Gastrocnemius medialis (tissue), 4 donors: ENCODE measurements at regions not wholly inside any gene's neighbourhood (a gene's known extent, or its start where the extent isn't known, plus 50 kb on each side); places are given as distances from the start of the nearest gene placed in this dataset.

Experiments used
- ATAC-seq, 2 donors: fragments of 150-250 bp; one replicate each; pipeline ENCODE4 v1.9.1; 2016
- DNase-seq, 2 donors: peaks; one replicate each; pipeline ENCODE4 v3.0.0-alpha.2; 2019
- H3K27ac ChIP-seq, 4 donors: fragments of 200-600 bp; sonication (generic); 1 replicate in 1 of 4; 2 replicates in 3 of 4; pipeline ENCODE4 v1.5.1; 2016 to 2018; ENCODE audit warnings: mild to moderate bottlenecking in 2 of 4, moderate library complexity in 1 of 4
- H3K27me3 ChIP-seq, 3 donors: fragments of 200-600 bp; sonication (generic) in 2 of 3; 1 replicate in 1 of 3; 2 replicates in 2 of 3; pipeline versions ENCODE4 v1.5.1 to v1.6.0; 2016 to 2019; ENCODE audit warnings: mild to moderate bottlenecking in 1 of 3, moderate library complexity in 1 of 3
- H3K36me3 ChIP-seq, 2 donors: fragments of 200-600 bp; sonication (generic) in 1 of 2; one replicate each; pipeline ENCODE4 v1.5.1; 2017 to 2018
- H3K4me1 ChIP-seq, 2 donors: fragments of 200-600 bp; sonication (generic) in 1 of 2; one replicate each; pipeline ENCODE4 v1.5.1; 2016 to 2017; ENCODE audit warnings: mild to moderate bottlenecking in 2 of 2
- H3K4me3 ChIP-seq, 4 donors: fragments of 200-600 bp; sonication (generic) in 3 of 4; 1 replicate in 1 of 4; 2 replicates in 3 of 4; pipeline ENCODE4 v1.5.1; 2016 to 2019; ENCODE audit warnings: mild to moderate bottlenecking in 2 of 4
- H3K9me3 ChIP-seq, 3 donors: fragments of 200-600 bp; sonication (generic) in 2 of 3; 1 replicate in 1 of 3; 2 replicates in 2 of 3; pipeline ENCODE4 v1.5.1; 2016 to 2019
- CTCF ChIP-seq, 5 experiments: fragments of 450-650 bp in 3 of 5; fragments of 200-600 bp in 2 of 5; sonication (generic) in 2 of 5; IDR thresholded peaks in 4 of 5; conservative IDR thresholded peaks in 1 of 5; 1 replicate in 4 of 5; 2 replicates in 1 of 5; pipeline ENCODE4 v1.5.1; 2016 to 2019; ENCODE audit warnings: antibody characterized with exemption in 5 of 5, mild to moderate bottlenecking in 3 of 5, moderate library complexity in 3 of 5
- POLR2A ChIP-seq, 2 donors: fragments of 450-650 bp; IDR thresholded peaks; one replicate each; pipeline ENCODE4 v1.6.1; 2017; ENCODE audit warnings: antibody characterized with exemption in 2 of 2, mild to moderate bottlenecking in 2 of 2, moderate library complexity in 2 of 2
- in situ Hi-C, 4 donors: fragments of 200-750 bp; cut with MboI; loops; one replicate each; pipeline versions ENCODE4 v1.15.0 to v1.8.0; 2017; ENCODE audit warnings: low sequenced_read_pairs in 4 of 4
- intact Hi-C: fragments of 100-400 bp; cut with DNase I; formaldehyde crosslinking; loops from one replicate; pipeline ENCODE4 v1.15.1; 2023; ENCODE audit warnings: low total_unique reads

DNA sequence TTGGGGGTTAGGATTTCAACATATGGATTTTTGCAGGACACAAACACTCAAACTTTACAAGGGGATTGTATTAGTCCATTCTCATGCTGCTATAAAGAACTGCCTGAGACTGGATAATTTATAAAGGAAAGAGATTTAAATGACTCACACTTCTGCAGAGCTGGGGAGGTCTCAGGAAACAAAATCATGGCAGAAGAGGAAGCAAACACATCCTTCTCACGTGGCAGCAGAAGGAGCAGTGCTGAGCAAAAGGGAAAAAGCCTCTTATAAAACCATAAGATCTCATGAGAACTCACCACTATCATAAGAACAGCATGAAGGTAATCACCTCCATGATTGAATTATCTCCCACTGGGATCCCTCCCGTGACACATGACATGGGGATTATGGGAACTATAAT lies 1183.1 kb downstream of the ZPLD1 start:
- no peaks in the 10 kb centered on the region for H3K27me3 ChIP-seq
- H3K4me1 ChIP-seq, result no peaks in the 10 kb centered on the region
- H3K4me3 ChIP-seq, result no peak overlapping the region
- TF ChIP-seq POLR2A (IDR thresholded peaks at IDR 0.05) (no peak), CTCF (IDR thresholded peaks at IDR 0.05 in 4 of 5, conservative IDR thresholded peaks at IDR 0.05 in 1 of 5) (no peak)
- in situ Hi-C loops, result no loop called here
- no peak for ATAC-seq
- H3K27ac ChIP-seq, result no peak overlapping the region
- intact Hi-C loops, result no loop called here
- DNase-seq, result no peak
- H3K36me3 ChIP-seq, result no peaks in the 10 kb centered on the region
- H3K9me3 ChIP-seq, result no peaks in the 10 kb centered on the region

DNA sequence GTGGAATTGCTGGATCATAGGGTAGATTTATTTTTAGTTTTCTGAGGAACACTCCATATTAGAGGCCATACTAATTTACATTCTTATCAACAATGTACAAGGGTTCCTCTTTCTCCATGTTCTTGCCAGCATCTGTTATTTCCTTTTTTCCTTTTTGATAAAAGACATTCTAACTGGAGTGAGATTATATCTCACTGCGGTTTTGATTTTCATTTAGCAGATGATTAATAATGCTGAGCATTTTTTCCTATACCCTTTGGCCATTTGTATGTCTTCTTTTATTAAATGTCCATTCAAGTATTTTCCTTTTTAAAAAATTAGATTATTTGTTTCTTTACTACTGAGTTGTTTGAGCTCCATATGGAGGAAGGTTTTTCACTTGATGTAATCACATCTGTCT lies 1189.5 kb downstream of the ZPLD1 start:
- Histone ChIP-seq H3K27ac (no peak overlapping the region), H3K36me3 (no peaks in the 10 kb centered on the region), H3K4me3 (no peak overlapping the region), H3K9me3 (no peaks in the 10 kb centered on the region), H3K4me1 (no peaks in the 10 kb centered on the region), H3K27me3 (no peaks in the 10 kb centered on the region)
- intact Hi-C loops, result no loop called here
- DNase-seq, result no peak
- TF ChIP-seq CTCF (IDR thresholded peaks at IDR 0.05 in 4 of 5, conservative IDR thresholded peaks at IDR 0.05 in 1 of 5) (no peak), POLR2A (IDR thresholded peaks at IDR 0.05) (no peak)
- no peak for ATAC-seq
- in situ Hi-C loops, result no loop called here

DNA sequence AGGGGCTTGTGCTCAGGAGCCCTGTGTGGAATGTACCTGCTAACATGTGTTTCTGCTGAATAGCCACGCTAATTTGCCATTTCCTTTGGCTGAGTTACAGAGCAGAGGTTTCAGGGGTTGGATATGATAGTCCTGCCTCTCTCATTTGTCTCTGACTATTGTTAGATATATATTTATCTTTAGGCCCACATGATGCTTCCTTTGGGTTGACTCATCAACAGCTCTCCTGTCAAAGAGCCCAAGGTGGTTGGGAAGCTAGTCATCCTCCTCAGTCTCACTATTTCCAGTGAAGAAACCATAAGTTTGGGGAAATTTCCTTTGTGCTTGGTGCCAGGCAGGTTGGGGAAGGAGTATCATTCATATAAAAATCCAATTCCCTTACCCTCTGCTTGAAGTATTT lies 1194.6 kb downstream of the ZPLD1 start:
- H3K4me3 ChIP-seq, result no peak overlapping the region
- TF ChIP-seq CTCF (IDR thresholded peaks at IDR 0.05 in 4 of 5, conservative IDR thresholded peaks at IDR 0.05 in 1 of 5), result no peak
- TF ChIP-seq POLR2A (IDR thresholded peaks at IDR 0.05), result no peak
- no peak for ATAC-seq
- H3K36me3 ChIP-seq, result no peaks in the 10 kb centered on the region
- intact Hi-C loops (no loop called here), in situ Hi-C loops (no loop called here)
- H3K27me3 ChIP-seq, result no peaks in the 10 kb centered on the region
- no peaks in the 10 kb centered on the region for H3K9me3 ChIP-seq
- no peaks in the 10 kb centered on the region for H3K4me1 ChIP-seq
- no peak for DNase-seq
- H3K27ac ChIP-seq, result no peak overlapping the region

- no peaks in the 10 kb centered on the region for H3K27me3 ChIP-seq
- no peaks in the 10 kb centered on the region for H3K9me3 ChIP-seq
- intact Hi-C loops (no loop called here), in situ Hi-C loops (no loop called here)
- TF ChIP-seq POLR2A (IDR thresholded peaks at IDR 0.05), result no peak
- TF ChIP-seq CTCF (IDR thresholded peaks at IDR 0.05 in 4 of 5, conservative IDR thresholded peaks at IDR 0.05 in 1 of 5), result no peak
- H3K4me3 ChIP-seq, result no peak overlapping the region
- ATAC-seq (no peak), DNase-seq (no peak)
- no peaks in the 10 kb centered on the region for H3K4me1 ChIP-seq
- H3K36me3 ChIP-seq, result no peaks in the 10 kb centered on the region
- no peak overlapping the region for H3K27ac ChIP-seq
These were observed 1209.6 kb downstream of the ZPLD1 start for GRCh38 chr3:103644450-103644849.

GRCh38 chr3:103653996-103654395 lies 1219.2 kb downstream of the ZPLD1 start:
- Histone ChIP-seq H3K9me3 (no peaks in the 10 kb centered on the region), H3K27me3 (no peaks in the 10 kb centered on the region), H3K27ac (no peak overlapping the region), H3K36me3 (no peaks in the 10 kb centered on the region), H3K4me3 (no peak overlapping the region), H3K4me1 (no peaks in the 10 kb centered on the region)
- intact Hi-C loops (no loop called here), in situ Hi-C loops (no loop called here)
- TF ChIP-seq CTCF (IDR thresholded peaks at IDR 0.05 in 4 of 5, conservative IDR thresholded peaks at IDR 0.05 in 1 of 5) (no peak), POLR2A (IDR thresholded peaks at IDR 0.05) (no peak)
- DNase-seq (no peak), ATAC-seq (no peak)
